ENCODE measurements at regions not wholly inside any gene's neighbourhood (a gene's known extent, or its start where the extent isn't known, plus 50 kb on each side); places are given as distances from the start of the nearest gene placed in this dataset.

DNA sequence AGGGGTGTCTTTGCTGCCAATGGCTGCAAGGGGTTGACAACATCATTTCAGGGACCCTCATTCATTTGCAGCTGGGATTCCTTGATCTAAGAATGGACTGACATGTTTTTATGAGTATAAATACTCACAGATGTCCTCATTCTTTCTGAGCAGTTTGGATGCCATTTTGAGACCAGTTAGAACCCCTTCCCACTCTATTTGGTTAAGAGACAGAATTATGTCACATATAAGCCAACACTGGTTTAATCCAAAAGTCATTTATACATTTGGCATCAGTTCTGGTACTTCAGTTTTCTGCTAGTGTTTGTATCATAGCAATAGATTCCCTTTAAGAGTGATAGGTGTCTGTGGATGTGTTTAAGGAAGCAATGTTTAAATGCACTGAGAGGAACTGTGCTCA lies 248.8 kb downstream of the SAMD5 start:
- H3K9me3 Mint-ChIP-seq, result no peaks in the 10 kb centered on the region
- no peaks in the 10 kb centered on the region for H3K36me3 Mint-ChIP-seq (ENCODE audit: low read depth)
- H3K36me3 ChIP-seq (ENCODE audit: control insufficient read depth, insufficient read depth, low read length), result no peaks in the 10 kb centered on the region
- H3K4me3 Mint-ChIP-seq, result no peak overlapping the region
- DNase-seq, result no peak
- H3K27ac Mint-ChIP-seq, result no peak overlapping the region
- H3K4me1 Mint-ChIP-seq, result no peaks in the 10 kb centered on the region
- no peaks in the 10 kb centered on the region for H3K27me3 Mint-ChIP-seq (ENCODE audit: insufficient read depth)
- no peak overlapping the region for H3K4me3 ChIP-seq (ENCODE audit: low read length)
- H3K27ac ChIP-seq (ENCODE audit: low read depth, low read length), result no peak overlapping the region
- H3K27me3 ChIP-seq (ENCODE audit: control insufficient read depth, insufficient read depth, low read length, poor library complexity, severe bottlenecking), result no peaks in the 10 kb centered on the region
- no peak overlapping the region for H3K9ac ChIP-seq (ENCODE audit: extremely low read depth, low read length, poor library complexity, severe bottlenecking)
- TF ChIP-seq, protein P1, sequence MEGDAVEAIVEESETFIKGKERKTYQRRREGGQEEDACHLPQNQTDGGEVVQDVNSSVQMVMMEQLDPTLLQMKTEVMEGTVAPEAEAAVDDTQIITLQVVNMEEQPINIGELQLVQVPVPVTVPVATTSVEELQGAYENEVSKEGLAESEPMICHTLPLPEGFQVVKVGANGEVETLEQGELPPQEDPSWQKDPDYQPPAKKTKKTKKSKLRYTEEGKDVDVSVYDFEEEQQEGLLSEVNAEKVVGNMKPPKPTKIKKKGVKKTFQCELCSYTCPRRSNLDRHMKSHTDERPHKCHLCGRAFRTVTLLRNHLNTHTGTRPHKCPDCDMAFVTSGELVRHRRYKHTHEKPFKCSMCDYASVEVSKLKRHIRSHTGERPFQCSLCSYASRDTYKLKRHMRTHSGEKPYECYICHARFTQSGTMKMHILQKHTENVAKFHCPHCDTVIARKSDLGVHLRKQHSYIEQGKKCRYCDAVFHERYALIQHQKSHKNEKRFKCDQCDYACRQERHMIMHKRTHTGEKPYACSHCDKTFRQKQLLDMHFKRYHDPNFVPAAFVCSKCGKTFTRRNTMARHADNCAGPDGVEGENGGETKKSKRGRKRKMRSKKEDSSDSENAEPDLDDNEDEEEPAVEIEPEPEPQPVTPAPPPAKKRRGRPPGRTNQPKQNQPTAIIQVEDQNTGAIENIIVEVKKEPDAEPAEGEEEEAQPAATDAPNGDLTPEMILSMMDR (conservative IDR thresholded peaks at IDR 0.05), result no peak
- H3K9me3 ChIP-seq (ENCODE audit: control insufficient read depth, low read length), result no peaks in the 10 kb centered on the region
- H3K4me1 ChIP-seq (ENCODE audit: control insufficient read depth, insufficient read depth, low read length), result no peaks in the 10 kb centered on the region

DNA sequence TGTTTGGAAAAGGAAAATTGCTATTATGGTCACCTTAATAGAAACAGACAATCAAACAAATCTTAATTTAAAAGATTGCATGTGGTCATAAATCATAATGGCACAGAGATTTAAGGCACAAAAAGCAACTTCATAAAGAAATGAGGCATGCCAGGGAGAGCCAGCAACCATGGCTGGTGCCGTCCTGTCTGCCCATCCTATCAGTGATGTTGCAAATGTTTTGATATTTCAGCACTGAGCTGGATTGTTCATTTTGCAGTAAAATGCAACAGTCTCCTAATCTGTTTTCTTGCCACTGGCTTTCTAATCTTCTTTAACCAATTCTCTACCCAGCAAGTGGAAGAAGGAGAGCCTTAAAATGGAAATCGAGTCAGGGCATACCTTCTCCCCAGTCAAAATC lies 249.8 kb downstream of the SAMD5 start:
- DNase-seq, result no peak
- WGBS, 2 experiments (ENCODE audit: insufficient coverage in 1 of 2, insufficient read length in 1 of 2), result 89% methylated on average over 2 of the region's 2 CpGs; no CpG with 5 or more reads in 1 of the 2 experiments

DNA sequence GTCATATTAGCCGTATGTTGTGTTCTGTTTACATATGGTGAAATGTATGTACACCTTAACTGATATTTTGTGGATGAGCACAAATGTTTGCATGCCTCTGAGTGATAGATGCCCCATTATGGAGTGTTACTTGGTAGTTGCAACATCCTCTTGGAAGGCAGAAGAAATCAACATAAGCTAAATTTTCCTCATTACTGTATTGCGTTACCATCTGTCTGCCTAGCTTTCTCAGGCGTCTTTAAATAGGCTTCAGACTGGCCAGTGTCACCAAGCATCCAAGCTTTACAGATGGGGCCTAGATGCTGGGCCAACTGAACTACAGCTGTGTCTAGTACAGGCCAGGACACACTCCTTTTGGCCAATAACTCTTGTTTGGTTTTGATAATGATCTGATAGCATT lies 250.6 kb downstream of the SAMD5 start:
- Mint-ChIP-seq H3K4me1 (no peaks in the 10 kb centered on the region), H3K9me3 (no peaks in the 10 kb centered on the region), H3K27me3 (ENCODE audit: insufficient read depth) (no peaks in the 10 kb centered on the region), H3K36me3 (ENCODE audit: low read depth) (no peaks in the 10 kb centered on the region), H3K27ac (no peak overlapping the region), H3K4me3 (no peak overlapping the region)
- Histone ChIP-seq H3K27ac (ENCODE audit: low read depth, low read length) (no peak overlapping the region), H3K4me1 (ENCODE audit: control insufficient read depth, insufficient read depth, low read length) (no peaks in the 10 kb centered on the region), H3K36me3 (ENCODE audit: control insufficient read depth, insufficient read depth, low read length) (no peaks in the 10 kb centered on the region), H3K9me3 (ENCODE audit: control insufficient read depth, low read length) (no peaks in the 10 kb centered on the region), H3K27me3 (ENCODE audit: control insufficient read depth, insufficient read depth, low read length, poor library complexity, severe bottlenecking) (no peaks in the 10 kb centered on the region), H3K9ac (ENCODE audit: extremely low read depth, low read length, poor library complexity, severe bottlenecking) (no peak overlapping the region), H3K4me3 (ENCODE audit: low read length) (no peak overlapping the region)
- DNase-seq, result no peak
- TF ChIP-seq, protein P1 (conservative IDR thresholded peaks at IDR 0.05), result no peak
- WGBS, 2 experiments (ENCODE audit: insufficient coverage in 1 of 2, insufficient read length in 1 of 2), result 93 to 98% methylated on average over 3 of the region's 3 CpGs

More for the DNA sequence above, 249.8 kb downstream of the SAMD5 start:
- TF ChIP-seq, protein P1 (conservative IDR thresholded peaks at IDR 0.05), result no peak
- Mint-ChIP-seq H3K9me3 (no peaks in the 10 kb centered on the region), H3K4me1 (no peaks in the 10 kb centered on the region), H3K4me3 (no peak overlapping the region), H3K36me3 (ENCODE audit: low read depth) (no peaks in the 10 kb centered on the region), H3K27ac (peak overlapping the region; percentile 12), H3K27me3 (ENCODE audit: insufficient read depth) (no peaks in the 10 kb centered on the region)
- Histone ChIP-seq H3K27me3 (ENCODE audit: control insufficient read depth, insufficient read depth, low read length, poor library complexity, severe bottlenecking) (no peaks in the 10 kb centered on the region), H3K4me1 (ENCODE audit: control insufficient read depth, insufficient read depth, low read length) (no peaks in the 10 kb centered on the region), H3K36me3 (ENCODE audit: control insufficient read depth, insufficient read depth, low read length) (no peaks in the 10 kb centered on the region), H3K27ac (ENCODE audit: low read depth, low read length) (no peak overlapping the region), H3K9me3 (ENCODE audit: control insufficient read depth, low read length) (no peaks in the 10 kb centered on the region), H3K9ac (ENCODE audit: extremely low read depth, low read length, poor library complexity, severe bottlenecking) (no peak overlapping the region), H3K4me3 (ENCODE audit: low read length) (no peak overlapping the region)

Data from endodermal cell (in vitro differentiated cells).